Kidney glomerular epithelial cell (primary cell): ENCODE measurements at regions not wholly inside any gene's neighbourhood (a gene's known extent, or its start where the extent isn't known, plus 50 kb on each side); places are given as distances from the start of the nearest gene placed in this dataset.
"Not testable (repeated sequence)": the region's sequence is repeated elsewhere in the genome, so short reads cannot be mapped to it uniquely, and the experiment has no call there.

Experiments
- DNase-seq: peaks from one replicate; lab custom pipeline; 2025; lab: John Stamatoyannopoulos, UW

DNA sequence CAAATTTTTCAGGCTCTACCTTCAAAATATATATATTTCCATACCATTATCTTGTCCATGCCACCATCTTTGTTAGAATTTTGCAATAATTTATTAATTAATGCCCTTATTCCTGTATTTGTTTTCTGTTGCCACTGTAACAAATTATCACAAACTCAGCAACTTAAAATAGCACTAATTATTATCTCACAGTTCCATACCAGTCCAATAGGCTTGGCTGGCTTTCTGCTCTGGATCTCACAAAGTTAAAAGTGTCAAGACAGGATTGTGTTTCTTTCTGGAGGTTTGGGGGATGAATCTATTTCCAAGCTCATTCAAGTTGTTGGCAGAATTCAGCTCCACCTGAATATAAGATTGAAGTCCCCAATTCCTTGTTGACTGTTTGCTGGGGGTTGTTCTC, 58.6 kb upstream of the SLC38A4 start:
- DNase-seq: no peak

DNA sequence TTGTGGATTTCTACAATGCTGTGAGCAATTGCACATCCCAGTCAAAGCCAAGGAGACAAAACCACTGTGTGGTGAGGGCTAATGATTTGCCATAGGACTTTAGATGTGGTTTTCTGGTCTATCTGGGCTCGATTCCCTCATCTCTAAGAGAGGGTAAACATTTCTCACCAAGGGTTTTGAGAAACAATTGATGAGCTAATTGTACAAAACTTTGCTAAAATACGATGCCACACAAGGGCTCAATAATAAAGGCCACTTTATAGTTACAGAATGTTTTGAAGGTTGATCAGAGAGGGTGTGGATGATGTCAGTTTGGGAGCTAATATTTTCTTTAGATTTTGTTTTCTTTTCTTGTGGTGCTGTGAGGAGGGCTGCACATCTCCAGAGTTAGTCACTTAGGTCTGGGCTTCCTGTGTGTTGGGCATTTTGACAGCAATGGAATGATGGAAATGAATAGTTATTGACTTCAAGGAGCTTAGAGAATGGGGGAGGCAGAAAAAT, 60.8 kb upstream of the SLC38A4 start:
- DNase-seq: peak; percentile 98

GRCh38 chr12:46887870-46888269, 62.1 kb upstream of the SLC38A4 start:
- no peak for DNase-seq

- DNase-seq: no peak
Measured at GRCh38 chr12:46888568-46888967, 62.8 kb upstream of the SLC38A4 start.

DNA sequence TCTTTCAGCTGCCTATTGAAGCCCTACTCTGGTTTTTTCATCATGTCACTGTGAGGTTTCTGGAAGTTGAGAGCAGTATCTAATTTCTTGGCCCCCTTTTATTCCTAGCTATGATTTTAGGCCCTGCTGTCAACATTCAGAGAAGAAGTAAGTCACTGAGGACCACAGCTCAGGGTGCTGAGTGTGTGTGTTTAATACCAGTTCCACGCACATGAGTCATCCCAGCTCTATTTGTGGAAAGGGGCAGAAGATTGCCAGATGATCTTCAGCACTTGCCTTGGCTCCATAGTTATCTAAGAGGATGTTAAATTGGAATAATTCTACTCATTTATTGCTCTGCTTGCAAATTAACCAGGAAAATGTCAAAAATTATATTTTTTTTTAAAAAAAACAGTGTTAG, 65.5 kb upstream of the SLC38A4 start:
- peak; percentile 27 for DNase-seq

GRCh38 chr12:46892034-46892705, 66.4 kb upstream of the SLC38A4 start:
- no peak for DNase-seq

DNA sequence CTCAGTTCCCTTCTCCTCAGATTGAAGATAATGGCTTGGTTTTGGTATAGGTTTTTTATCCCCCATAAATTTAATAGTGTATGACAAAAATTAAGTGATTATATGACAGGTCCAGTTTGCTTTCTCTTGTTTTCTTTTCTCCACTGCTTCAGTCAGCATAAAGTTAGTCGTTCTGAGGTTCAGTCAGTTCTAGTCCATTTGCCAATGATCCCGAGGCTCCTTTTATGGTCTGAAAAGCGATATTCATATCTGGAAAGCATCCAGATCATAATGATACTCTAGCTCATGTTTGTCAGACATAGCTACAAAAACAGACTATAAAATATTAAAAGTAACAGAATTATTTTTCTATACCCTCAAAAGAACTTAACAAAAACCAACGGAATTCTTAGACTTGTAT, 67.1 kb upstream of the SLC38A4 start:
- no peak for DNase-seq

- DNase-seq: no peak
Measured at GRCh38 chr12:46893434-46893833, 67.6 kb upstream of the SLC38A4 start.

- no peak for DNase-seq
Measured at GRCh38 chr12:46895726-46896125, 69.9 kb upstream of the SLC38A4 start.

GRCh38 chr12:46896680-46897079, 70.9 kb upstream of the SLC38A4 start:
- no peak for DNase-seq

GRCh38 chr12:46898152-46898931, 72.5 kb upstream of the SLC38A4 start:
- DNase-seq: no peak

DNA sequence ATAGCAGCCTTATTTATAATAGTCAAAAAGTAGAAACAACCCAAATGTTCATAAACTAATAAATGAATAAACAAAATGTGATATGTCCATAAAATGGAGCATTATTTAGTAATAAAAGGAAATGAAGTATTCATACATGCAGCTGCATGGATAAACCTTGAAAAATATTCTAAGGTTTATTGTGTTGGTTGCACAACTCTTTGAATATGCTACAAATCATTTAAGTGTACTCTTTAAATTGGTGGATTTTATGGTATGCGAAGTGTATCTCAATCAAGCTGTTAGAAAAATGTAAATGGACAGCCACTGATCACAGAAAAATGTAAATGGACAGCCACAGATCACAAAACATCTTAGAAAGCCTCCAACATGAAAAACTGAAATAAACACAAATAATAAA, 73.2 kb upstream of the SLC38A4 start:
- DNase-seq: no peak

- peak; percentile 19 for DNase-seq
Measured at GRCh38 chr12:46900734-46901463, 75.1 kb upstream of the SLC38A4 start.

DNA sequence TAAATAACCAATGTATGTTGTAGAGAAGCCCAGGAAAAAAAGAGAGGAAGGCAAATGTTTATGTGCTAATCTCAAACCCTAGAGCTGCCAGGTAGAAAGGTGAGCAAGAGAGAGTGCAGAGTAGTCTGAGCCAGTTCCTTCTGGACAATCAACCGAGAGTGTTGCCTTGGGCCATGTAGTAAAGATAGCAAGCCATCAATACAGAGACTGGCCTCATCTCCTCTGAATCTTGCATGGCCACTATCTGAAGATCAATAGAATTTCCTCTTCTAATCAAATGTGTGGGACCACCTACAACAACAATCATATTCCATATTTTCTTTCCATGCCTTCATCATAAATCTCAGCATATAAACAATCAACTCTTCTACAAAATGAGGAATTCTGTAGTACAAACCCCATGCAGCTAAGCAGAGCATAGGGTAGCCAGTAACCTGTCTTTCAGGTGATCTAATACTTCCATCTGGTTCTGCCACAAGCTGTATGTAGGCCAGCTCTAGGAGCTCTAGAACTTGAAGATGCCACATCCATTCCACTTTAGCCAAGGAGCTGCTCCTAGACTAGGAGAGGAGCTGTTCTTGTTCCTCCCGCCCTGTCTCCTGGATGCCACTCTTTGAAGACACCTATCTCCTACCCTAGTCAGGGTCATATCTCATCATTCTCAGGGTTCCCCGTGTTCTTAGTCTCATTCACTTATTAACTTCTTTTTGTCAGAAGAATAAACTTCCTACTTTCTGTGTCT, 75.8 kb upstream of the SLC38A4 start:
- no peak for DNase-seq

- DNase-seq: no peak
Measured at GRCh38 chr12:46903058-46903457, 77.3 kb upstream of the SLC38A4 start.

DNA sequence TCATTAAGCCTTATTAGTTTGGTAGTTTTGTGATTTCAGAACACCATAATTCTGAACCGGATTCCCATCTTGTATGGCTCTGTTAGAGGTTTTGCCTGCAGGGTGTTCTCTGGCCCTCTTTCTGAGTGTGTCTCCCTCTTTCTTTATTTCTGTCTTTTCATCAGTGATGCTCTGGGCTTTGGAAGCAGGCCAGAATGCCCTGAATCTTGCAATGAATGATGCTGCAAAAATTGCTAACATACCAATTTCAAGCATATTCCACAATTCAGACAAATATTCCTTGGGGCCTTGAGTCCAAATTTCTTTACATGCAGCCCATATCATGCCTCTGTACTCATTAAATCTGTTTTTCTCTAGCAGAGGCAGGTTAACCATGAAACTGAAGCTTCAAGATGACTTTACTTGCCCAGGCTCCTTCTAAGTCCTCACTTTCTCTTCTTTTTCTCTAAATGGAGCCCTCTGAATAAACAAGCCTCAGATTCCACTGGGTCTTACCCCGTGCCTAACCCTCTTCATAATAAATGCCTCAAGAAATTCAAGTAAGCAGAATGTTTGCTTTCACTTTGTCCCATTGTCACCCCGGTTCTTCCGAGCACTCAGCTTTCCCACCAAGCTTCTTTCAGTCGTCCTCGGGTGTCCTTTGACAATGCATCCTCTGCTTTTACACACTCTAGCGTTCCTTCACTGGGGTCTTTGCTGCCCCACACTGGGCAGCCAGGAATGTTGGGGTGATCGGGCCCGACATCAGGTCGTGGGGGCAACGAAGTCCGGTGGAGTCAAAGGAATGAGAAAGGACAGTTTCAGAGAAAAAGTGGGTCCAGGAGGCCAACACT, 78.8 kb upstream of the SLC38A4 start:
- DNase-seq: no peak

DNA sequence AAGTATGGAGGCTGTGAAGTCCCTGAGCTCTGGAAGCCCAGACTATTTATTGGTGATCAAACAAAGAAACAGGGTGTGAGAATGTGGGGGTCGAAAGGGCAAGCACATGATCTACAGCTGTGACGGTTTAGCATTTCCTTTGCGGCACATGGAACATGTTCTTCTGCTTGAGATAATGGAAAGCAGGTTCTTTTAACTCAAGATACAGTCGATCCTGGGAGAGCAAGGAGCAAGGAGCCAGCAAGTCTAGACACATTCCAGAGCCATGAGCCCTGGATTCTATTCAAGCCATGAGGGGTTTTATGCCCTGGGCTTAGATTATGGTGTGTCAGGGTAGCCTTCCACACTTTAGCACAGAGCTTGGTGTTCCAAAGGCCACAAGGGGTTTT, 79.4 kb upstream of the SLC38A4 start:
- DNase-seq: not testable (repeated sequence)

DNA sequence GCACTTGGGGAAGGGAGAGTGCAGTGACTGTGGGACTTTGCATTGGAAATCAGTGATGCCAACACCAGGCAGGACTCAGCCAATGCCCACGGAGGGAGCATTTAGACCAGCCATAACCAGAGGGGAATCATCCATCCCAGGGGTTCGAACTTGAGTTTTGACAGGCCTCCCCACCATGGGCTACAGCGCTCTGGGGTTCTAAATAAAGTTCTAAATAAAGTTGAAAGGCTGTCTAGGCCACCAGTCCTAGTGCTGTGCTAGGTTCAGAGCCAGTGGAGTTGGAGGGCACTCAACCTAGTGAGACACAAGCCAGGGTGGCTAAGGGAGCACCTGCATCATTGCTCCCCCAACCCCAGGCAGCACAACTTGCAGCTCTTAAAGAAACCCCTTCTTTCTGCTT, 82.0 kb upstream of the SLC38A4 start:
- no peak for DNase-seq

DNA sequence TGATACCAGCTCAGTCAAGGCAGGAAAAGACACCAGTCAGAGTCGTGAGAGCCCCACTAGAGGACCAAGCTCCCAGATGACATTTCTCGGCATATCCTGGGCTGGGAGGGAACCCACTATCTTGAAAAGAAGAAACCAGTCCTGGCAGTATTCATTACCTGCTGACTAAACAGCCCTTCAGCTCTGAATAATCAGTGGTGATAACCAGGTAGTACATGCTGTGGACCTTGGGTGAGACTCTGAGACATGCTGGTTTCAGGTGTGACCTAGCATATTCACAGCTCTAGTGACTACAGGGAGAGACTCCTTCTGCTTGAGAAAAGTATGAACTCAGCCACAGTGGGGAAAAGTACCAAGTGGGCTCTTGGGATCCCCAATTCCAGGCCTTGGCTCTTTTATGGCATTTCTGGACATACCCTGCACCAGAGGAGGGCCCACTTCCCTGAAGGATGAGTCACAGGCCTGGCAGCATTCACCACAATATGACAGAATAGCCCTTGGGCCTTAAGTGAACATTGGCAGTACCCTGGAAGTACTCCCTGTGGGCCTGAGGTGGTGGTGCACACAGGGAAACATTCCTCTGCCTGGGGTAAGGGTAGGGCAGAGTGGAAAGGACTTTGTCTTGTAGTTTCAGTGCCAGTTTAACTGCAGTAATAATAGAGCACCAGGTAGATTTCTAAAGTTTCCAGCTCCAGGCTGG, 82.6 kb upstream of the SLC38A4 start:
- DNase-seq: no peak

GRCh38 chr12:46908936-46909635, 83.3 kb upstream of the SLC38A4 start:
- no peak for DNase-seq
